H1 (cell line): ENCODE measurements at regions not wholly inside any gene's neighbourhood (a gene's known extent, or its start where the extent isn't known, plus 50 kb on each side); places are given as distances from the start of the nearest gene placed in this dataset.
A peak's percentile ranks its signal among the peaks of the same experiment; 100 is the strongest.

Experiments
- CTCF ChIA-PET: fragments of 300-600 bp; sonication (Branson Sonifier 250); formaldehyde crosslinking; loops from one replicate; lab custom pipeline; 2021; ENCODE audit not compliant: partially characterized antibody; lab: Charles Lee
- POLR2A ChIA-PET: fragments of 300-600 bp; sonication (Branson Sonifier 250); formaldehyde crosslinking; loops from one replicate; lab custom pipeline; 2021; ENCODE audit warnings: inconsistent platforms; ENCODE audit not compliant: partially characterized antibody; lab: Charles Lee
- DNase-seq, 2 experiments: peaks; one replicate each; pipeline versions ENCODE4 v3.0.0 to v3.0.0-alpha.2; 2010 to 2022; ENCODE audit warnings: low spot score in 2 of 2, low read depth in 1 of 2, mixed read lengths in 1 of 2
- FAIRE-seq: peaks from 2 replicates; lab custom pipeline; 2011; peaks lifted over from hg19 to GRCh38; lab: Jason Lieb, UNC
- H2AFZ ChIP-seq: 2 replicates; pipeline ENCODE4 v1.8.1; 2012; ENCODE audit warnings: low read length, inconsistent platforms
- H2AK5ac ChIP-seq: 2 replicates; pipeline ENCODE4 v1.6.1; 2013; ENCODE audit warnings: low read depth, low read length
- H2BK120ac ChIP-seq: replicated peaks from 2 replicates; pipeline ENCODE3; 2013; ENCODE audit warnings: low read depth, low read length, inconsistent platforms
- H2BK12ac ChIP-seq: 2 replicates; pipeline ENCODE4 v1.6.1; 2013; ENCODE audit warnings: low read depth, low read length
- H2BK15ac ChIP-seq: 2 replicates; pipeline ENCODE4 v1.6.1; 2013; ENCODE audit warnings: low read length
- H2BK20ac ChIP-seq: 2 replicates; pipeline ENCODE4 v1.6.1; 2013; ENCODE audit warnings: low read length
- H2BK5ac ChIP-seq: 2 replicates; pipeline ENCODE4 v1.6.1; 2013; ENCODE audit warnings: low read depth, low read length
- H3K14ac ChIP-seq: 2 replicates; pipeline ENCODE4 v1.6.1; 2013; ENCODE audit warnings: inconsistent platforms; ENCODE audit not compliant: insufficient read length
- H3K18ac ChIP-seq: 2 replicates; pipeline ENCODE4 v1.6.1; 2013; ENCODE audit warnings: low read length; ENCODE audit errors: extremely low read depth
- H3K23ac ChIP-seq: 2 replicates; pipeline ENCODE4 v1.6.1; 2013; ENCODE audit warnings: inconsistent platforms; ENCODE audit not compliant: insufficient read length
- H3K23me2 ChIP-seq: 2 replicates; pipeline ENCODE4 v1.6.1; 2013; ENCODE audit warnings: low read depth, low read length
- H3K27ac ChIP-seq: 2 replicates; pipeline ENCODE4 v1.6.1; 2011; ENCODE audit warnings: low read depth, low read length, inconsistent platforms
- H3K27me3 ChIP-seq, 4 experiments: replicated peaks in 1 of 4; 1 replicate in 1 of 4; 2 replicates in 3 of 4; pipeline versions ENCODE4 v1.6.1 to v1.8.1; 2011 to 2013; ENCODE audit warnings: low read length in 3 of 4, mild to moderate bottlenecking in 3 of 4, inconsistent platforms in 2 of 4, mixed read lengths in 2 of 4, moderate library complexity in 1 of 4; ENCODE audit not compliant: control insufficient read depth in 3 of 4, insufficient read depth in 3 of 4; ENCODE audit errors: extremely low read depth in 1 of 4
- H3K36me3 ChIP-seq, 4 experiments: 2 replicates each; pipeline versions ENCODE4 v1.6.1 to v1.8.1; 2011 to 2013; ENCODE audit warnings: mild to moderate bottlenecking in 4 of 4, low read length in 3 of 4, moderate library complexity in 2 of 4, control low read depth in 1 of 4, inconsistent platforms in 1 of 4; ENCODE audit not compliant: insufficient read depth in 4 of 4, control insufficient read depth in 2 of 4
- H3K4ac ChIP-seq: replicated peaks from 2 replicates; pipeline ENCODE3; 2013; ENCODE audit warnings: low read length, low read depth, mixed read lengths, inconsistent platforms; ENCODE audit not compliant: insufficient read length
- H3K4me1 ChIP-seq, 4 experiments: replicated peaks in 1 of 4; 1 replicate in 1 of 4; 2 replicates in 3 of 4; pipeline versions ENCODE4 v1.6.1 to v1.8.1; 2011 to 2013; ENCODE audit warnings: low read length in 3 of 4, inconsistent platforms in 2 of 4, mixed read lengths in 1 of 4; ENCODE audit not compliant: insufficient read depth in 4 of 4, control insufficient read depth in 3 of 4
- H3K4me2 ChIP-seq, 2 experiments: 2 replicates each; pipeline versions ENCODE4 v1.6.1 to v1.8.1; 2011 to 2013; ENCODE audit warnings: low read depth in 2 of 2, low read length in 2 of 2, control low read depth in 1 of 2, inconsistent platforms in 1 of 2, mild to moderate bottlenecking in 1 of 2; ENCODE audit not compliant: insufficient read depth in 1 of 2
- H3K4me3 ChIP-seq, 4 experiments: fragments of 200-600, 300-600 bp in 1 of 4; sonication (generic), shearing (Covaris generic), sonication (Bioruptor Twin) in 1 of 4; 2 replicates each; pipeline versions ENCODE4 v1.5.1 to v1.8.1; 2011 to 2016; ENCODE audit warnings: low read length in 4 of 4, low read depth in 3 of 4, control low read depth in 2 of 4, inconsistent platforms in 2 of 4, mild to moderate bottlenecking in 2 of 4, mixed read lengths in 1 of 4, moderate library complexity in 1 of 4; ENCODE audit not compliant: insufficient read depth in 2 of 4; ENCODE audit errors: extremely low read depth in 1 of 4
- H3K56ac ChIP-seq: replicated peaks from 2 replicates; pipeline ENCODE3; 2013; ENCODE audit warnings: low read depth, mild to moderate bottlenecking, mixed read lengths, low read length, inconsistent platforms; ENCODE audit not compliant: insufficient read length
- H3K79me1 ChIP-seq: 2 replicates; pipeline ENCODE4 v1.6.1; 2013; ENCODE audit warnings: low read depth, low read length, control low read depth
- H3K79me2 ChIP-seq, 2 experiments: 2 replicates each; pipeline versions ENCODE4 v1.6.1 to v1.8.1; 2012 to 2013; ENCODE audit warnings: low read length in 2 of 2, mild to moderate bottlenecking in 2 of 2, inconsistent platforms in 1 of 2; ENCODE audit not compliant: insufficient read depth in 2 of 2, control insufficient read depth in 1 of 2
- H3K9ac ChIP-seq, 4 experiments: replicated peaks in 1 of 4; 1 replicate in 1 of 4; 2 replicates in 3 of 4; pipeline versions ENCODE4 v1.6.1 to v1.8.1; 2011 to 2013; ENCODE audit warnings: low read depth in 3 of 4, low read length in 3 of 4, control low read depth in 2 of 4, mild to moderate bottlenecking in 2 of 4, moderate library complexity in 2 of 4, inconsistent platforms in 1 of 4; ENCODE audit errors: extremely low read depth in 1 of 4
- H3K9me3 ChIP-seq, 2 experiments: 2 replicates each; pipeline versions ENCODE4 v1.6.1 to v1.8.1; 2012 to 2013; ENCODE audit warnings: mild to moderate bottlenecking in 2 of 2, moderate library complexity in 2 of 2, control low read depth in 1 of 2, inconsistent platforms in 1 of 2, low read depth in 1 of 2, low read length in 1 of 2, mixed read lengths in 1 of 2; ENCODE audit not compliant: insufficient read depth in 2 of 2
- H4K20me1 ChIP-seq, 2 experiments: replicated peaks in 1 of 2; 2 replicates each; pipeline versions ENCODE3 to v1.8.1; 2011 to 2013; ENCODE audit warnings: inconsistent platforms in 2 of 2, low read length in 2 of 2, mild to moderate bottlenecking in 1 of 2; ENCODE audit not compliant: insufficient read depth in 2 of 2, control insufficient read depth in 1 of 2
- H4K5ac ChIP-seq: 2 replicates; pipeline ENCODE4 v1.6.1; 2013; ENCODE audit warnings: low read length, low read depth, mixed read lengths, inconsistent platforms; ENCODE audit not compliant: insufficient read length
- H4K8ac ChIP-seq: 2 replicates; pipeline ENCODE4 v1.8.0; 2013; ENCODE audit warnings: mild to moderate bottlenecking, moderate library complexity, low read length, inconsistent platforms; ENCODE audit not compliant: insufficient read depth; ENCODE audit errors: extremely low read depth
- H4K91ac ChIP-seq: replicated peaks from 2 replicates; pipeline ENCODE3; 2013; ENCODE audit warnings: low read length, mixed read lengths, inconsistent platforms; ENCODE audit not compliant: insufficient read length
- ATF3 ChIP-seq: IDR thresholded peaks from 2 replicates; pipeline ENCODE4 v1.6.1; 2011; ENCODE audit warnings: low read depth, mild to moderate bottlenecking, low read length; ENCODE audit not compliant: insufficient read depth
- BACH1 ChIP-seq: IDR thresholded peaks from 2 replicates; pipeline ENCODE4 v1.6.1; 2012; ENCODE audit warnings: low read length, improper control_type of control experiment
- CBX5 ChIP-seq: fragments of 300-800, 300-1000 bp; sonication (generic); IDR thresholded peaks from 2 replicates; pipeline ENCODE4 v1.7.1; 2016; ENCODE audit warnings: antibody characterized with exemption, low read length, low read depth
- EGR1 ChIP-seq: IDR thresholded peaks from 2 replicates; pipeline ENCODE4 v1.6.1; 2011; ENCODE audit warnings: low read depth, low read length, borderline replicate concordance
- JUN ChIP-seq: IDR thresholded peaks from 2 replicates; pipeline ENCODE4 v1.6.1; 2011; ENCODE audit warnings: low read depth, mild to moderate bottlenecking, improper control_type of control experiment, low read length
- KDM1A ChIP-seq: fragments of 200-600, 300-600 bp; sonication (generic); IDR thresholded peaks from 2 replicates; pipeline ENCODE4 v1.7.1; 2016; ENCODE audit warnings: mild to moderate bottlenecking, low read length, borderline replicate concordance
- KDM5A ChIP-seq: fragments of 200-600 bp; IDR thresholded peaks from 2 replicates; pipeline ENCODE4 v1.7.1; 2012; ENCODE audit warnings: mild to moderate bottlenecking, low read length, inconsistent platforms, mixed read lengths
- MAFK ChIP-seq: IDR thresholded peaks from 2 replicates; pipeline ENCODE4 v1.6.1; 2012; ENCODE audit warnings: low read depth, mild to moderate bottlenecking, improper control_type of control experiment, low read length
- POLR2A ChIP-seq, 2 experiments: IDR thresholded peaks; 1 replicate in 1 of 2; 2 replicates in 1 of 2; pipeline ENCODE4 v1.6.1; 2011; ENCODE audit warnings: low read depth in 2 of 2, low read length in 2 of 2, mild to moderate bottlenecking in 2 of 2; ENCODE audit errors: control extremely low read depth in 1 of 2
- POLR2AphosphoS5 ChIP-seq: IDR thresholded peaks from 2 replicates; pipeline ENCODE4 v1.6.1; 2011; ENCODE audit warnings: low read depth, low read length
- RBBP5 ChIP-seq: IDR thresholded peaks from 2 replicates; pipeline ENCODE4 v1.7.1; 2012; ENCODE audit warnings: low read depth, mild to moderate bottlenecking, inconsistent platforms, low read length, moderate library complexity, borderline replicate concordance
- SIN3A ChIP-seq, 2 experiments: IDR thresholded peaks in 1 of 2; conservative IDR thresholded peaks in 1 of 2; 2 replicates each; pipeline ENCODE4 v1.6.1; 2011 to 2012; ENCODE audit warnings: low read length in 2 of 2, improper control_type of control experiment in 1 of 2, low read depth in 1 of 2, mild to moderate bottlenecking in 1 of 2
- SIRT6 ChIP-seq: IDR thresholded peaks from one replicate; pipeline ENCODE4 v1.7.1; 2012; ENCODE audit warnings: low read length, inconsistent platforms
- SUZ12 ChIP-seq: fragments of 200-600 bp; sonication (generic); IDR thresholded peaks from 2 replicates; pipeline ENCODE4 v1.6.1; 2012; ENCODE audit warnings: mild to moderate bottlenecking, inconsistent platforms, low read length, moderate library complexity, mixed read lengths
- TBP ChIP-seq: IDR thresholded peaks from 2 replicates; pipeline ENCODE4 v1.6.1; 2011; ENCODE audit warnings: low read depth, low read length, improper control_type of control experiment

- FAIRE-seq (no peak), DNase-seq (no peak)
- Histone ChIP-seq H2BK120ac (no peak overlapping the region), H4K5ac (no peak overlapping the region), H3K56ac (no peak overlapping the region), H3K27me3 (no peaks in the 10 kb centered on the region), H3K14ac (no peak overlapping the region), H3K79me2 (no peaks in the 10 kb centered on the region), H3K4me3 (no peak overlapping the region), H3K23me2 (no peaks in the 10 kb centered on the region), H2BK15ac (no peak overlapping the region), H3K18ac (no peak overlapping the region), H2BK12ac (no peak overlapping the region), H2BK5ac (no peak overlapping the region), H3K4ac (no peak overlapping the region), H2BK20ac (no peak overlapping the region), H3K79me1 (no peaks in the 10 kb centered on the region), H4K91ac (no peak overlapping the region), H4K20me1 (no peaks in the 10 kb centered on the region), H2AK5ac (no peak overlapping the region), H4K8ac (no peak overlapping the region), H3K4me2 (no peak overlapping the region), H3K23ac (no peak overlapping the region), H3K27ac (no peak overlapping the region), H3K4me1 (peaks cover 0 to 3% (median 1%) of the 10 kb centered on the region in 4 experiments; a peak in 2 of 7 replicates), H3K9ac (no peak overlapping the region), H2AFZ (no peak overlapping the region), H3K9me3 (peaks cover 2 to 11% of the 10 kb centered on the region in 2 experiments; a peak in 2 of 4 replicates), H3K36me3 (no peaks in the 10 kb centered on the region)
- ChIA-PET POLR2A (no interaction called here), CTCF (no interaction called here)
- TF ChIP-seq KDM5A (no peak), KDM1A (no peak), MAFK (peak; percentile 73; the same call in 1 of the 2 replicates), POLR2AphosphoS5 (no peak), SIN3A (conservative IDR thresholded peaks at IDR 0.05 in 1 of 2, IDR thresholded peaks at IDR 0.05 in 1 of 2; ENCODE audit: low read depth in 1 of 2, low read length in 2 of 2) (no peak), SUZ12 (no peak), RBBP5 (no peak), BACH1 (peak; percentile 70), SIRT6 (no peak), POLR2A (IDR thresholded peaks at IDR 0.05; ENCODE audit: control extremely low read depth in 1 of 2, low read depth in 2 of 2, low read length in 2 of 2) (no peak), EGR1 (no peak), CBX5 (no peak), TBP (no peak), ATF3 (no peak), JUN (no peak)
These were observed 788.7 kb downstream of the EFNA5 start for GRCh38 chr5:106882035-106882434.
